Fibroblast of pulmonary artery (primary cell): ENCODE measurements at regions not wholly inside any gene's neighbourhood (a gene's known extent, or its start where the extent isn't known, plus 50 kb on each side); places are given as distances from the start of the nearest gene placed in this dataset.

Experiments
- DNase-seq: peaks from one replicate; pipeline ENCODE4 v3.0.0-alpha.2; 2010; ENCODE audit warnings: low read depth
- H3K4me3 ChIP-seq: replicated peaks from 2 replicates; pipeline ENCODE4 v1.5.1; 2011; ENCODE audit warnings: low read depth, mild to moderate bottlenecking, control low read depth, low read length, moderate library complexity
- CTCF ChIP-seq: IDR thresholded peaks from 2 replicates; pipeline ENCODE4 v1.5.1; 2011; ENCODE audit warnings: mild to moderate bottlenecking, control low read depth, low read length, inconsistent platforms; ENCODE audit errors: missing control alignments

GRCh38 chr6:126821706-126822105, 296.8 kb upstream of the RSPO3 start:
- no peak overlapping the region for H3K4me3 ChIP-seq
- TF ChIP-seq CTCF: no peak
- DNase-seq: no peak

GRCh38 chr6:126824226-126824625, 294.2 kb upstream of the RSPO3 start:
- peak; percentile 10 for DNase-seq
- no peak for TF ChIP-seq CTCF
- H3K4me3 ChIP-seq: no peak overlapping the region

GRCh38 chr6:126824815-126825214, 293.7 kb upstream of the RSPO3 start:
- no peak for DNase-seq
- TF ChIP-seq CTCF: no peak
- no peak overlapping the region for H3K4me3 ChIP-seq

DNA sequence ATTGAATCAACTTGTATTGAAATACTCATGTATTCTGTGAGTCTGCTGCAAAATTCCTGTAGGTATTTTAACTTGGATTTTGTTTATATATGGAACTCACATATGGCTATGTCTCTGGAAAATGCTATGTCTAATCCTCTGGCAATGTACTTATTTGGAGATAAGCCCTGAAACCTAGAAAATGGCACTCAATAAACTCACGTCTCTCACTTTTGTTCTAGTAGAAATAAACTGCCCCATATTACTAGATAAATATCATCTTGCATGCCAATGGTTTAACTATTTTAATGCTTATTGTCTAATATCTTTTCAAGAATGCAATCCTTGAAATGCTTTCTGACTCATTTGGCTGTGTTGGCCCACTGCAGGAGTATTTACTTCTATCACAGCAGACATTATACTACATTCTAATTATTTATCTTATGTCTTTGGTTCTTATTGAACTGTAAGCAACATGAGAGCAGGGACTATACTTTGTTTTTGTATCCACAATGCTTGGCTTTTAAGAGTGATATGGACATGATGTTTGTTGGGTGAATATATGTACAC, 292.2 kb upstream of the RSPO3 start:
- no peak for TF ChIP-seq CTCF
- peak; percentile 29 for DNase-seq

DNA sequence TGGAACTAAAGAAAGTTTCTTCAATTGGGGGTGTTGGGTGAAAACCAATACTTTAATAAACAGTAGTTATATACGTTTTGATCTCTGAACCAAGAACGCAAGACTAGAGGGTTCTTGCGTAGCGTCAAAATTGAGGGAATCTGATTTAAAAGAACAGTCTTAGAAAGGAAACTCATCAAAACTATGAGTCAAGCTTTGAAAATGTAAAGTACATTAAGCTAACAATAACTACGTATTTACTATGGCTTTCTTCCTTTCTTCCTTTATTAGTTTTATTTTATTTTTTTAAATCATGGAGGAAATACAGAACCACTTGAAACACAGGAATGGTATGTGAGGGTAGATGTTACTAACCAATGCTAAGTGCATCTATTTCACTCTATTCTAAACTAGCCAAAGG, 287.0 kb upstream of the RSPO3 start:
- no peak overlapping the region for H3K4me3 ChIP-seq
- no peak for TF ChIP-seq CTCF
- DNase-seq: no peak

More for the DNA sequence above, 292.2 kb upstream of the RSPO3 start:
- no peak overlapping the region for H3K4me3 ChIP-seq

GRCh38 chr6:126842769-126843168, 275.7 kb upstream of the RSPO3 start:
- no peak for TF ChIP-seq CTCF
- no peak for DNase-seq
- H3K4me3 ChIP-seq: no peak overlapping the region

- TF ChIP-seq CTCF: no peak
- DNase-seq: no peak
- no peak overlapping the region for H3K4me3 ChIP-seq
Measured at GRCh38 chr6:126848119-126848518, 270.4 kb upstream of the RSPO3 start.
